Suppressor macrophage treated with lipopolysaccharide for 4 hours (primary cell): ENCODE measurements at regions not wholly inside any gene's neighbourhood (a gene's known extent, or its start where the extent isn't known, plus 50 kb on each side); places are given as distances from the start of the nearest gene placed in this dataset.

Source experiments
- DNase-seq: peaks from one replicate; pipeline ENCODE4 v3.0.0-alpha.2; 2020

- DNase-seq = no peak
Measured at GRCh38 chr18:34075963-34076860, 148.5 kb downstream of the NOL4 start.

DNA sequence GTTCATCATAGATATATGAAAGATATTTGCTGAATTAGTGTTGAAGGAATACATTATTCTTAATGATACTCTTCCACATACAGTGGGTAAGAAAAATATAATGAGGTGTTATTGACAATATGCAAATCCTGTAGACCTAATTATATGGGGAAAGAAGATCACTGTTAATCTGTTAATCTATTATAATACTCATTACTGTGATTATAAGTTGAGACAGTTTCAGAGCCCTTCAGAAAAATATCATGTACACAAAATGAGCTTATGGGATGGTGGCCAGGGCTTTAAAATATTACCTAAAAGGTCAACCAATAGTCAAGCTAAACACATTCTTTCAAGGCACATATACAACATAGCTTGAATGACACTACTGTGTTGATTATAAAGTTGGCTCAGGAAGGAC lies 163.5 kb downstream of the NOL4 start:
- no peak for DNase-seq

GRCh38 chr18:34055227-34055626 lies 169.5 kb downstream of the NOL4 start:
- no peak for DNase-seq

DNA sequence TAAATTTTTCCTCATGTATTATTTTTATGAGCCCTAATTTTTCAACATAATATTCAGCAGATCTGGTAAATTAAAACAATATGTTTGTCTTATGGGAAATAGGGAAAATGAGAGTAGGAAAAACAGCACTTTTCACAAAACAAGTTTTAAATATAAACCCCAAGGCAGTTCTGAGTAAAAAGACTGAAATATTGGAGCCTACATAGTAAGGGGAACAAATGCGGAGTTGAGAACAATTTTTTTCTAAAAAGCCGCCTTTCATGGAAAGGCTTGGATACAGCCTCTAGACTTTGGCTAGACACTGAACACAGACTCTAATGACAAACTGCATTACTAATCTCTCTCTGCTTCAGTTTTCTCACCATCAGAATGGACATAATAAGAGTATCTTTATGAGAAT lies 174.1 kb downstream of the NOL4 start:
- DNase-seq = no peak

GRCh38 chr18:34049511-34049910 lies 175.2 kb downstream of the NOL4 start:
- DNase-seq = no peak

DNA sequence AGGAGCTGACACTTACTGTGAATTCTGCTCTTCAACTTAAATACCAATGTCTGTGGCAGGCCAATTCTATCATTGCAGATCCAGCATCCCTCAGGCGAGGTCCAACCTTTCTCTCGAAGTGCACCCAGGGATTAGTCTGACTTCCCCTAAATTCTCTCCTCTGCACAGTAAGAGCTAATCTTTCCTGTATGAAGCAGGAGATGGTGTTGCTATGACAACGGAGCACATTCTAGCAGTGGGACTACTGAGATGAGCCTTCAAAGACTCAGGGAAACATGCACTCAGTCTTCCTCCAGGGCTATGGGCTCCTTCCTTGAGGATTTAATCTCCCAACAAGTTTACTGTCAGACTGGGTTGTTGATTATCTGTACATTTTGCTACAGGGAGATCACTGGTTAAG lies 176.3 kb downstream of the NOL4 start:
- no peak for DNase-seq

- no peak for DNase-seq
Measured at GRCh38 chr18:34042423-34043146, 182.1 kb downstream of the NOL4 start.

GRCh38 chr18:34039611-34040010 lies 185.1 kb downstream of the NOL4 start:
- no peak for DNase-seq

GRCh38 chr18:34039201-34039600 lies 185.5 kb downstream of the NOL4 start:
- peak; percentile 1 for DNase-seq

DNA sequence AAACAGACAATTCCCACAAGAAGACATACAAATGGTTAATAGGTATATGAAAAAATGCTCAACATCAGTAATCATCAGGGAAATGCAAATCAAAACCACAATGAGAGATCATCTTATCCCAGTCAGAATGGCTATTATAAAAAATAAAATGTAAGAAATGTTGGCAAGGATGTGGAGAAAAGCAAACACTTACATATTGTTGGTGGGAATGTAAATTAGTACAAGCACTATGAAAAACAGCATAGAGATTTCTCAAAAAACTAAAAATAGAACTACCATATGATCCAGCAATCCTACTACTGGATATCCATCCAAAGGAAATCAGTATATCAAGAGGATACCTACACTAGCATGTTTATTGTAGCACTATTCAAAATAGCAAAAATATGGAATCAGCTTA lies 186.6 kb downstream of the NOL4 start:
- DNase-seq = no peak

GRCh38 chr18:34033968-34034367 lies 190.7 kb downstream of the NOL4 start:
- no peak for DNase-seq

GRCh38 chr18:34031810-34032209 lies 192.9 kb downstream of the NOL4 start:
- no peak for DNase-seq

DNA sequence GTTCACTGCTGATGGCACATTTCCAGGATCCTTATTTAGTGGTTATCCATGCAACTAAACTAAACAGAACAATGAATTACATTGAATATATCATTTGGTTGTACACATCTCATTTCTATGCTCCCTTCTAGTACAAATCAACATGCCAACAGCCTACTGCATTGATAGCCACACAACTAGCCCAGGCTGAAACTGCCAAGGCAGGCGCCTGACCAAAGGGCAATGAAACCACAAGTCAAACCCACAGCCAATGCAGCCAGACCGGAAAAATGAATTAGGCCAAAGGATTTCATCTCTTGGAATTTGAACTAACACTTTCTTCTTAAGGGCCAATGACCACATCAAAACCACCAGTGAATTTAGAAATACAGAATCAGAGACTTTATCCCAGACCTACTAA lies 196.4 kb downstream of the NOL4 start:
- no peak for DNase-seq

DNA sequence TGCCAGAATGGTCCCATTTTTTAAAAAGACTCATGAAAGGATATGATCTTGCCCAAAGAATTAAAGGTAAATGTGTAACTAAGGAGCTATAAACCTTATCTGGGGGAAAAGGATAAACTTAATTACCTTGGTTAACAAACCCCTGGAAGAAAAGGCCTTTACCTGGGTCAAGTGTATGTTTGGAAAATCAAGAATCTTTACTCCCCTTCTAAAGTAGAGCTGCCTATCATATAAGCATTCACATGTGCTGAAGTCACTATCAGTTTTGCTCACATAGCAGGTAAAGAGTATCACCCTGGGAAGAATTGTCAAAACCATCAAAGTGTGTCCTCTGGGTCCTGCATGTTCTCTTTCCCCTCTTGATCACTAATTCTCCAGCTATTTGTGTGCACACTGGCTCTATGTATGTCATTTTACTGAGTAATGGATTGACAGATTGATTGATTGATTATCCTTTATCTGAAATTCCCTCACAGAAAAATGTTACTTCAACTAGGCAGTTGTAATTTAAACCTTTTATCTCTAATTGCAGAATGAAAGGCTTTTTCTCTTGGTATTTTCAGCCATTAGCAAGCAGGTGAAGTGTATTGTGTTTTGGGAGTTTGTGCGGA lies 199.4 kb downstream of the NOL4 start:
- DNase-seq = no peak

- no peak for DNase-seq
Measured at GRCh38 chr18:34023471-34023870, 201.2 kb downstream of the NOL4 start.

DNA sequence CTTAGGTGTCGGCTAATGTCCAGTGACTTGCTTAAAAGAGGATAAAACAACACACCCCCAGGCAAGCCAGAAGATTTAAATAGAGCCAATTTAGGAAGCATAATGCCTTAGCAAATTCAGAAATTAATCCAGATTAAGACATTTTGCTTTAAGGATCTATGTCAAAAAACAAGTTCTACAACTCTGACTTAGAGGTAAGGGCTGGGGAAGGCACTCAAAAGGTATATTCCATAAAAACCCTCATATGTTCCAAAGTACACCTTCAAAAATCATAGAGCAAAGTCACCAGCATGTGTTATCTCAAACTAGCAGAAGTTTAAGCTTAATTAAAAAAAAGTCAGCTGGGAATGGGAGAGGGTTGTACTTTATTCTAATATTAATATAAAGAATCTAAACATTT lies 206.4 kb downstream of the NOL4 start:
- DNase-seq = no peak

- DNase-seq = no peak
Measured at GRCh38 chr18:34003687-34004086, 221.0 kb downstream of the NOL4 start.

DNA sequence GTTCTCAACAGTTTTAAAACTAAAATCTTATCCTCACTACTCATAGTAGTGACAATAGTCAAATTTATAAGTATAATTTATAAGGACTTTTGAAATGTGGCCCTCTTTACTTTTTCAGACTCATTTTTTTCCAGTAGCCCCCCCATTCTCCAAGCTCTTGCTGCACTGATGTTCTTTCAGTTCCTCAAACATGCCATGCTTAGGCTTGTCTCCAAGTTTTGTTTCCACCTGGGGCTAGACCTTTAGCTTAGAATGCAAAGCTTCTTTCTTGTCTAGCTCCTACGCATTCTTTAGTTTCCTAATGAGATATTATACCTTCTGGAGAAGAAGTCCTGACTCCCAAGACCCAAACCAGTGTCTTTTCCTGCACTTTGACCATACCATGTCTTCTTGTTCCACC lies 222.6 kb downstream of the NOL4 start:
- DNase-seq = no peak

DNA sequence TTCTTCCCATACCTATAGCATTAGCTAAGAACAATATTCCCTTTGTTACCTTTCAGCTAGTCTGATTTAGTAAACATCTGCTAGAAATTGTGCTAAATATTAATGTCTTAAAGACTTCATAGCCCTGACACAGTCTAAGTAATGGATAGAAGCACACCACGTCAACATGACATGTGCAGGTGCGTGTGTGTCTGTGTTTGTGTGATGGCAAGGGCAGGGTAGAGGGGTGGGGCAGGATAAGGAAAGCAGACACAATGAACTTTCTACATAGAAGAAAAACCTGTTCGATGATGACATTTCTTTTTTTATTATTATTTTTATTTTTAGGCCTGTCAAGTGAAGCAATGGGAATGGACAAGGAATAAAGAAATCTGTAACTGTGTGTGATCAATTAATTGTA lies 223.3 kb downstream of the NOL4 start:
- no peak for DNase-seq

DNA sequence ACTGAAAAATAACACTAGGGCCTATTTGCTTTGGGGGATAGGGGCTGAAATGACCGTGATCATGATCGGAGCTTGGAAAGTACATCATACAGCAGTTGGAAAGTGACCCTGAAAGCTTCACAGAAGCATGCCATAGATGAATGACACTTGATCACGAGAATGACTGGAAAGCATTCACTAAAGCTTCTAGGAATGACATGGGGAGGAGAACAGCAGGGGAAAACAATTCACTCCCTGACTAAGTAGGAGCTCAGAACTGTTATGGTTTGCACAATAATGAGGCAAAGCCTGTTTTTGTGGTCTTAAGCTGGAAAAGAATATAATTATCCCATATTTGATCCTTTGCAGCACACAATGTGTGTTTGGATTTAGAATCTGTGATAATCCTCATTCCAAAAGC lies 237.5 kb downstream of the NOL4 start:
- no peak for DNase-seq

GRCh38 chr18:33983126-33983525 lies 241.6 kb downstream of the NOL4 start:
- no peak for DNase-seq

DNA sequence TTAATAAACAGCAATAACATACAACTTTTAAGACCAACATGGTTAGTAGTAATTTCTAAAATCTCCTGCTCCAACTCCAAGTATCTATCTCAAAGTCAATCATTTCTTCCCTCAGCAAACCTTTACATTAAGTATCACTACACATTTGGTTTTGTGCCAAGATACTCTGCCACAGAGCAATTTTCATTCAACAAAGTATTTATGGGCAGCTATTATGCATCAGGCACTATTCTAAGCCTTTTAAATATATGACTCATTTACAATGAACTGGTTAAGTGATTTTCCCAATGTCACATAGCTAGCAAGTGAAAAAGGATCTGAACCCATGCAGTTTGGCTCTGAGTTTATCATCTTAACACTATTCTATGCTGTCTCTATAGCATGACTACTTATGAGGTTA lies 264.3 kb downstream of the NOL4 start:
- no peak for DNase-seq

DNA sequence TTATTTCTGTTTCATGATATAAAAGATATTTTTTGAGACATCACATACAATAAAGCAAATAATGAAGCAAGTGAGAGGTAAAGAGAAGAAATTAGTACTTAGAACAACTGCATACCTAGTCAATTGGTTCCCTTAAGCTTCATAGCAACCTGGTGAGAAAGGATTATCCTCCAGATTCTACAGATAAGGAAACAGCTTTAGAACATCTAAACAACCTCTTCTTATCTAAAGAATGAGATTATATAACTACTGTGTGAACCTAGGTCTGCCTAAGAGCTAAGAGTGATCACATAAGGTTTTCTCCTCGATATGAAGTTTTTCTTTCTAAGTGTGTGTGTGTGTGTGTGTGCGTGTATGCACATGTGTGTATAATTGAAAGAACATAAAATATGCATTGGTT lies 265.1 kb downstream of the NOL4 start:
- DNase-seq = no peak

GRCh38 chr18:33957707-33958106 lies 267.0 kb downstream of the NOL4 start:
- no peak for DNase-seq
